Stimulated activated CD8-positive, alpha-beta memory T cell treated with anti-CD3 and anti-CD28 coated beads, Interleukin-2, amount 100 ng/mL, for 48 hours (primary cell): ENCODE measurements at regions not wholly inside any gene's neighbourhood (a gene's known extent, or its start where the extent isn't known, plus 50 kb on each side); places are given as distances from the start of the nearest gene placed in this dataset.

Experiments
- DNase-seq, 2 donors: peaks; one replicate each; pipeline ENCODE4 v3.0.0-alpha.2; 2020; ENCODE audit warnings: low read depth in 2 of 2

DNA sequence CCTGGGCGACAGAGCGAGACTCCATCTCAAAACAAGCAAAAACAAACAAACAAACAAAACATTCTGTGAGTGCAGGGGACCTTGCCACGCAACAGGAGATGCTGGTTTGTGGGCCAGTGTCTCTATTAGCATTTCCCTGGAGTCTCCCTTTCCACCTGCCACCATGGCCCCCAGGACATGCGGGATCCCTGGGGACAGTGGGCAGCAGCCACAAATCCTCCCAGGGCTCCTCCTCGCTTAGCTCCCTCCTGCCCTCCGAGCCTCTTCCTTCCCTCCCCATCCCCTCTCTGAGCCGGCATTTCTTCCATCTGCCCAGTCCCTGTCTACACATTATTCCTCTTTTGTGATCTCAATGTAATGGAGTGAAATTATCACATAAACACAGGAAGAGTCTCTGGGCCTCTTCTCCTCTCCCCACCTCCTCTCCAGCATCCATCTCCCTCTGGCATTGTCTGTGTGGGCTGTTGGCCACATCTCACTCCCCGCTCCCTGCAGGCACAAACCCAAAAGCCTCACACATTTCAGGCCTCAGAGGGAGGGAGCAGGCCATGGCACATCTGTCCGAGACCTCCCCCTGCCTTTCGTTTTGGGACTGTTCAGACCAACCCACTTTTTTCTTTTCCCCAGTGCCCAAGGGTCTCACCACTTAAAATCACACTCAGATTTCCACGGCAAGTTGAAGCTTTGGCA, 144.3 kb downstream of the MIS18A start:
- no peak for DNase-seq

DNA sequence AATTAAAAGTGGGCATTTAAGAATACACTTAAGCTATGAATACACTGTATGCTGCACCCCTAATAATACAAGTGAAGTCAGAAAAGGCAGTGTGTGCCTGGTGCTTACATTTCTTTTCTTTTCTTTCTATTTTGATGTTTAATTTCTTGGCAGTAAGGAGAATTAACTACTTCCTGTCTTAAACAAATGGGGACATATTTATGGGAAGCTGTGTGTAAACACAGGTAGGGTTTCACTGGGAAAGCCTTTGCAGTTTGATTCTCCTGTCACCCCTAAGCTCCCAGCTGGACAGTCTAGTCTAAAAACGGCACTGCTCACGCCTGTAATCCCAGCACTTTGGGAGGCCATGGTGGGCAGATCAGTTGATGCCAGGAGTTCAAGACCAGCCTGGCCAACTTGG, 146.0 kb downstream of the MIS18A start:
- DNase-seq = no peak

DNA sequence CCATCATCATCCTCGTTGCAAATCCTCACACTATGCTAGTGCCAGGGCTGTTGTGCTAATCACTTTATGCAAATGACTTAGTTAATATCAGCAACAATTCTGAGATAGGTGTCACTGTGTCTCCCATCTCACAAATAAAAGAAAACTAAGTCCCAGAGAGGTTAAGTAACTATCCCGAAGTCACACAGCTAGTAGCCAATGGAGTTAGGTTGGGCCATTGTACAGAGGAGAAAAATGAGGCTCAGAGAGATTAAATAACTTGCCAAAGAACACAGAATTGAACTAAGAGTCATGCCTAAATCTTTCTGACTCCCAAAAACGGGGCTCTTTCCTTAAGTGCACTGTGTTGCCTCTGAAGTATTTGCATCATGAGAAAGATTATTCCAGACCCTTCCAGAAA, 146.4 kb downstream of the MIS18A start:
- no peak for DNase-seq

DNA sequence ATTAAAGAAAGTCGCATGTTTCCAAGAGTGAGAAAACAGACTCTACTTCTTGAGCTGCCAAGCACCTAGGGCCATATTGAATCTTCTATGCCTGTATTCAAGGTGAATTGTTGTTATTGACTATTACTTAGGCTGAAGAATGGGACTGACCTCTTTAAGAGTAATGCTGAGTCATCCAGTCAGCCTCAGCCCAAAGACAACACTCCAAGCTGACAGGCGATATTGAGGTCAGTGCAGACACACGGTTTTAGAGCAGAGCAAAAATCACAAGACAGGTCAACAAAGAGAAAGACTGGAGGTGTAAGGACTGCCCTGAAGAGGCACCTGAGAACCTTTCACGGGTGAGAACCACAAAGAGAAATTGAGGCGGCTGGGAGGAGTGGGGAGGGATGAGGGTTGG, 146.9 kb downstream of the MIS18A start:
- no peak for DNase-seq

DNA sequence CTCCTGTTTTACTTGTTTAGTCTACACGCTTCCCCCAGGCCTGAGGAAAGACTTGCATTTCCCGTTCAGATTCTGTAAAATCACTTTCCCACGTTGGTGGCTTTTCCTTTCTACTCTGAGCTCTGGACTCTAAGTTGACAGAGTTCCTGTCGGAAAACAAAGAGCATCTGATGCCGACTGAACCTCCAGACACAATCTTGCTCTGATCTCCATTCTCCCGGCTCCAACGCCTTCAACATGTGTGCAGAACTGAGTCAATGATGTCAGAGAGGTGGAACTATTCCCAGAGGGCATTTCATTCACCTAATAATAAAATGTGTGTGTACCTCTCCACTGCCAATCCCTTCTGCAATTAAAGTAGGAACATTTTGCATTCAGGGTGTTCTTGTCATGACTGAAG, 147.7 kb downstream of the MIS18A start:
- DNase-seq = no peak

DNA sequence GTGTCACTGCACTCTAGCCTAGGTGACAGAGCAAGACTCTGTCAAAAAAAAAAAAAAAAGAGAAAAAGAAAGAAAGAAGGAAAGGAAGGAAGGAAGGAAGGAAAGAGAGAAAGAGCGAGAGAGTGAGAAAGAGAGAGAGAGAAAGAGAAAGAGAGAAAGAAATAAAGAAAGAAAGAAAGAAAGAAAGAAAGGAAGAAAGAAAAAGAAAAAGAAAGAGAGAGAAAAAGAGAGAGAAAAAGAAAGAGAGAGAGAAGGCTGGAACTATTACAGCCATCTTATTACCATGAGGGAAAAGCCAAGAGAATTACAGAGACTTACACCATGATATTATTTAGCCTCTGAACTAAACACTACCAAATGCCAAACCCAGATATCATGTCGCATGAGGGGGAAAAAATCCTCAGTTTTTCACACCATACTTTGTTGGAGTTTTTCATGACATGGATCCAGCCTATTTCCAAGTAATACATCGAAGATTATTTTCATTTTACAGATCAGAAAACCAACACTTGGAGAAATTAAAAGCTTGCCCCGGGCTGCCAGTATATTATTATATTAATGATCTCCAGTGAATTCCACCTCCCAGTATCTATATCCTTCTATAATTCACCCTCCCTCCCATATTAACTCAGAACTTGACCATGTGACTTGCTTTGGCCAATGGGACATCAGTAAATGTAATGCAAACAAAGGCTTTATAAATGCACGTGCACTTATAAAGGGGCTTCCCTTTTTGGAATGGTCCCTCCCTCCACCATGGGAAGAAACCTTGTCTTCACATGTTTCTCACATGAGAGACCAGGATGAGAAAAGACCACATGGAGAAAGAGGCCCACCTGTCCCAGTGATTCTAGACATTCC, 148.6 kb downstream of the MIS18A start:
- no peak for DNase-seq

DNA sequence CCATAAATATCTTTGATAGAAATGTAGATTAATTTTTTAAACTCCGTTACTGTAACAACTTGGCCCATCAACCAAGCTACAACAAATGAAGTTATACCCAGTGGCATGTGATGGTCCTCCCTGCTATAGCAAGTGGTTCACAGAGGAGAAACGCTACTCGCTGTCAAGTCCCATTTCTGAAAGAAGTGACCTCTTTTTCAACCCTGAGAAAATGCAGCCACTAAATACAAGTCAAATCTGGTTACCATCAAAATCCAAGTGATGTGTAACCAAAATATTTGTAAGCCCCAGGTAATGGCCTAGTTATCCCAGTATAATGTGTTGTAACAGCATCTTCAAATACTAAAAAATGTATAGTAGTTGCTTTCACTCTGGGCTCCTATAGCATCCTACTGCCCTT, 151.8 kb downstream of the MIS18A start:
- no peak for DNase-seq

DNA sequence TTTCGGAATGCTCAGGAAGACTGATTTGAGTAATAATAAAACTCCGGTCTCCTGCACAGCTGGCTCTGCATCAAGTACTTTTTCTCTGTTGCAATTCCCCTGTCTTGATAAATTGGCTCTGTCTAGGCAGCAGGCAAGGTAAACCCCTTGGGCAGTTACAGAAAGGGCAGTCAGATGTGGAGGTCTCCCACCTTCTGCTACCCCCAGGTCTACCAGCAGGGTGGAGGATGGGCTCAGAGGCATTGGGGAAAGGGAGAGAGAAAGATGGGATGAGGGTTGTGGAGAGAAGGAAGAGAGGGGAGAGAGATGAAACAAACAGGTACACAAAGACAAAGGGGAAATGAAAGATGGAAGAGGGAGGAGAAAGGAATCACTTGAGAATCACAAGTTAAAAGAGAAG, 156.8 kb downstream of the MIS18A start:
- DNase-seq = no peak

DNA sequence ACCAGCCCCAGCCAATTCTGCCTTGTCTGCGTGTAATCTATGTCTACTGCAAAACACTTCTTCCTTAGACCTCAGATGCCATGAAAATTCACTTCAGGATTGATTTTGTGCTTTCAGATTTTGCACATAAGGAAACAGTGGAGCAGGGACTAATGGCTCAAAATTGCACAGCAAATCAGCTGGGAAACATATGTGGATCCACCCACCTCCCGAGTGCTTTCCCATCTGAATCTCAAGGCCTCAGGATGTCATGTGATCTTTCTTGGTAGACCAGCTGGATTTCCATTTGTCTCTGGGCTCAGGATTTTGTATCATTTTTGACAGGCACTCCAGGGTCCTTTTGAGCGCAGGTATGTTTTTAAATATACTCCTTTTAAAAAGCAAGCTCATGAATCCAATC, 158.6 kb downstream of the MIS18A start:
- no peak for DNase-seq

DNA sequence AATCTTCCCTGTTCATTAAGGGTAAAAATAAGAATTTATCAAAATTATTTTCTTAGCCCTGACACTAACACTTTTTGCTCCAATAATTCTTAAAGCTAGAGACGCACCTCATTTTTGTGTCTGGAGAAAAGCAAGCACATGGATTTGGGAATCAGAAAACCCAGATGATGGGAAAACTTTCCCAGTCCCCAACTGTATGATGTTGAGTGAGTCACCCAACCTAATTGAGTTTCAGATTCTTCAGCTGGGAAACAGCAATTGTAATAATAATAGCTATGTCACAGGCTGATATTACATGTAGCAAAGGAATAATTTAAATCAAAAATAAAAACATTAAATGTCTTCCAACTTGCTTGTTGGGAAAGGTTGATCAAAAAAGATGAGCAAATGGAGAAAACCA, 159.0 kb downstream of the MIS18A start:
- no peak for DNase-seq

DNA sequence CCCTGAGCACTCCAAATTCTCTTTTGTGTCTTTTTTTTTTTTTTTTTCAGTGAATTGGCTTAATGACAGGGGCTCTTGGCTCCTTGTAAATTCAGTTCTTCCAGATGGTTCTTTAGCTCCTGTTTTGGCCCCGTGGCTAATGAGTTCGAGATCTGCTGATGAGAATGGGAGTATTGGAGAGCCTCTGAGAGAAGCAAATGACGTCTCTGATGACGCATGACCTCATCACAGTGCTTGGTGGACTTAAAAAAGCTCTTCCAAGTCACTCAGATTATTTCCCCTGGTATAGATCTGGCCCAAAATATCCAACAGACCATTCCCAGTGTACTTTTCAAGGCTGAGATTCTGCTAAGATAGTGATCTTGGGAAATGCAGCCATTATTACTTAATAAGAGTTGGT, 159.5 kb downstream of the MIS18A start:
- no peak for DNase-seq

DNA sequence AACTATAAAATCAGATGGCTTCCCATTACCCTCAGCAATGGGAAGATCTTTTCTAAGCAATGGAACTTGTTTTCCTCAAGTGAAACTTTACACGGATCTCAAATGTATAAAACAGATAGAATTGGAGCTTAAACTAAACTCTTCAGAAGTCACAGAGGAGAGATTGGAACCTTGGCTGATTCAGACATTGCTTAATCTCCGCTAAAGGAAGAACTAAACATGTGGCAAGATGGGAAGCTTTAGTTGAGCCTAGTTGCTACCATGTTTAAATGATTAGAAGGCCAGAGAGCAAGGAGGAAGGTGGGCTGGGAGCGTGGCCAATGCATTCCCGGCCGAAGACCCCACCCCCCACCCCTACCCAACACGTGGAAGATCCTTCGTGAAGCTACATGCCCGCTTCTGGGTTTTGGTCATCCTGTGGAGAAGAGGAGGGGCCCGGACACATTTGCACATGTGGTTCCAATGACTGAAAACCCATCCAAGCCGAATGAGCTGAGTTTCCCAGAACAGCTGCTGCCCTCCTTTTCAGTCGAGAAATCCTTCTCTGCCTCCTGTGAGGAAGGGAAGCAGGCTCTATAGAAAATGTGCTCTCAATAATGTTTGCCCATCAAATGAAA, 164.3 kb downstream of the MIS18A start:
- DNase-seq = no peak

DNA sequence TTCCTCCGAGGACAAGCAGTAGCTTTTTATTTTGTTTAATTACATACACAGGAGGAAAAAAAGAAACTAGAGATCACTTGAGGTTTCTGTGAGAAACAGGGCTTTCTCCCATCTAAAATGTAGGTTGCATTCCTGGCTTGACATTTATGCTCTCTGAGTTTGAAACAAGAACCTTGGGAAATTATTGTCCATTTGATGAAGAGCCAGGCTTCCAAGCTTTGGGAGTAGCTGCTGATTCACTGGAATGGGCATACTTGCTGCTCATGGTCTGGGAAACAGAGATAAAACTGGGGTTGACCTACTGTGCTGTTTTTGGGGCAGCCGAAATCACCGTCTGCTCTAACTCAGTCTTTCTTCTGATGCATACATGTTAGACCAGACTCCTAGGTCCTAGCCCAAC, 165.4 kb downstream of the MIS18A start:
- no peak for DNase-seq

DNA sequence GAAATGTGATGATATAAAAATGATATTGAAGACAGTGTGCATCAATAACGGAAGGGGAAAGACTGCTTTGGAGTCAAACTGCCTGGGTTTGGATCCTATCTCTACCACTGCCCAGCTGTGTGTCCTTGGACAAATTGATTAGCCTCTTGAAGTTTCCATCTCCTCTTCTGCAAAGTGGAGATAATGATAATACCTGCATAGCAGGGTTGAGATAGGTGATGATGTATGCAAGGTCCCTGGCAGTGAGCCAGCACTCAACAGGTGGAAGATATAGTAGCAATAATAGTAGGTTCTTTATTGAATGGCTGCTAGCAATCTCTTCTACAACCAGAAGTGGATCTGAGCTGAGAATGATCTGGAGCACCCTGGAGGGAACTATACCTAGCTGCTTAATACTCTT, 166.7 kb downstream of the MIS18A start:
- DNase-seq = no peak

DNA sequence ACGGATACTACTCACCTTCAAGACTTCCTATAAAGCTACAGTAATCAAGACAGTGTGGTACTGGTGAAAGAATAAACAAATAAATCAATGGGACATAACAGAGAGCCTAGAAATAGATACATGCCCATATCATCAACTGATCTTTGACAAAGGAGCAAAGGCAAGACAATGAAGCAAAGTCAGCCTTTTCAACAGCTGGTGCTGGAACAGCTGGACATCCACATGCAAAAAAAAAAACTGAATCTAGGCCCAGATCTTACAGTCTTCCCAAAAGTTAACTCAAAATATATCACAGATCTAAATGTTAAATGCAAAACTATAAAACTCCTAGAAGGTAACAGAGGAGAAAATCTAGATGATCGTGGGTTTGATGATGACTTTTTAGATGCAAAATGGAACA, 170.3 kb downstream of the MIS18A start:
- no peak for DNase-seq

DNA sequence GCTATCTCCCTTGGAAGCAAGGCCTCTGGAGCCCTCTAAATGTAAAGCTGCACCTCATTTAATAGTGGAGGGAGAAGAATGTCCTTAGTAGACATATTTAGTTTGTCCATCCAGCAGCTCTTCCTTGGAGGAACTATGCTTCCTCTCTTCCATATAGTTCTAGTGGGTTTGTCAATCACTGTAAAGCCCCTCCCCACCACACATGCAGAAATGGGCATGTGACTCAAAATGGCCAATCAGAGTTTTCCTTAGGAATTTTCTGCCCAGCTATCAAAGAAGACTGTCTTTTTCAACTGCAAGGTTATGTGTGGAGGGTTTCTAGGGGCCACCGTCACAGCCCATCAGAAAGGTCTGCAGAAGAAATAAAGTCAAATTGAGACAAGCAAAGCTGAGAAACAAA, 175.5 kb downstream of the MIS18A start:
- DNase-seq = no peak

DNA sequence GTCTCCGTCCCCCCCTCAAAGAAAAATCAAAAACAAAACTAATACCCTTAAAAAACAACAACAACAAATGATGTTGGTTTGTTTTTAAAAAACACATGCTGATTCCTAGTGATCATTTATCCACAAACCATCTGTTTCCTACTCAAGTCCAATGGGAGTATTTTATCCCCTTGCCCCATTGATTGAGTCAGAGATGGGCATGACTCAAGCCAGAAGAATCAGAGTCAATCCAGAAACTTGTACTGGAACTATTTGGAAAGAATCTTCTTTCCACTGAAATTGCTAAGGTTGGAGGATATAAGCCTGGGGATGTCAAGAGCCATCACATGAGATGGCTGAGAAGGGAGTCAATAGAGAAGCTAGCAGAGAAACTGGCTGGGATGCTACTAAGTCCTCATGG, 176.4 kb downstream of the MIS18A start:
- no peak for DNase-seq

DNA sequence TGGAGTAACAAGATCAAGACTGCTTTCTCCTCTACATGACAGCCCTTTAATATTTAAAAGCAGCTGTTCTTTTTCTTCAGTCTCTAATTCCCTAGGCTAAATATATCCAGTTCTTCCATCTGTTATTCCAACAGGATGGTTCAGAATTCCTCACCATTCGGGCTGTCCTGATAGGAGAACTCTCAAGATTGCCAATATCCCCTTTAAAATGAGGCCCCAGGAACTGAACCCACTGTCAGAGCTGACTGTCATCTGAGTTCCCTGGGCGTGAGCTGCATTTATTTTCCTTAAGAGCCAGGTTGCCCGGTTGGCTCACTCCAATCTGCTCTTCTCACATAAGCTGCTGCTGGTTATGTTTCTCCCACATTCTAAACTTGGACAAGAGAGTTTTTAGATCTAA, 177.6 kb downstream of the MIS18A start:
- no peak for DNase-seq

DNA sequence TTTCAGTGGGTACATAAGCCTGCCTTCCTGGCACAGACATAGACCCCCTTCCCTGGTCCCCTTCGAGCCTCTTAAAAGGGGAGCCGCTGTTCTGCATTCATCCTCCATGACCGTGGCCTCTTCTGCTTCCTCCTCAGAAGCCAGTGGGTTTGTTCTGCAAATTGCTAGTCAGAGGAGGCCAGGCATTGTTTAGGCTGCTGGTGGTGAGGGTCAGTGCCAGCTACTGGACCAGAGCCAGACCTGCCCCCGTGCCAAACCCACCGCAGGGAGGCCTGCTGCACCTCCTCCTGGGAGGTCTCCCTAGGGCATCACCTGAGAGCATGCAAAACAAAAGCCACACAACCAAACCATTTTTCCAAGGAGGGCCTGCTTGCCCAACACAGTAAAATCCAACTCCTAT, 178.4 kb downstream of the MIS18A start:
- no peak for DNase-seq

DNA sequence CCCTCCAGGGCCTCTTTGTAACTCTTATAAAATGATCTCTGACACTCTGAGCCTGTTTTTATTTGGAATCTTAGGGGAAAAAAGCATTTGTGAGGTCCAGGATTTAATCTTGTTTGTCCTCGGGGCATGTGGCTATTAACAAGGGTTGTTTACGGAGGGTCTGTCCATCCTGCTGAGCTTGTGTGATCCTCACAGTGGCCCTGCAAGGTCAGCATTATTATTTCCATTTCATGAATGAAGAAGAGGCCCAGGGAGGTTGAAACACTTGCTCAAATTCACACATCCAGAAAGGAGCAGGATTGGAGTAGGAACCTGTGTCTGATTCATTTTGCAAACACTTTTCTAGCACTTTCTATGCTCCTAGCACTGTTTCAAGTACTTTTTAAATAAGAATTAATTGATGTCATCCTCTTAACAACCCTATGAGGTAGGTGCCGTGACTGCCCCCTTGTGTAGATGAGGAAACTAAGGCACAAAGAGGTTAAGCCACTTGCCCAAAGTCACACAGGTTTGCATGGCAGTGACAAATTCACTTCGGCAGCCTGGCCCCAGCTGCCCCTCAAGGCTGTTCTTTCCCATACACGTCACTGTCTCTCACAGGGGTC, 178.9 kb downstream of the MIS18A start:
- no peak for DNase-seq

DNA sequence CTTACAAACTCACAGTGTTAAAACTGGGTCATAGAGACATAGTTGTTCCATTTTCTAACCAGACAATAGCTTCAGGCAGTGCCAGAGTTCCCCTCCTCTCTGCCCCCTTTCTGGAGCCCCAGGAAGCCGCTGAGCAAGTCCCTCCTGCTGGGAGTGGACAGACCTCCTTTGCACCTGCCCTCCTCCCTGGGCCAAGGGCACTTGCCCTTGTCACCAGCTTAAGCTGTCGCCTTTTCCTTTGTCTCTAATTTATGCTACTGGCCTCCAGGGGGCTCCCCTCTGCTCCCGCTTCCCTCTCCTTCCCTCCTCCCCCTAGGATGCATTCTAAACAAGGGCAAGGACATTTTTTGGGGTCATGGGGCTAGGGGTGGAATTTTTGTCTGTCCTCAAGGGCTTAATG, 182.4 kb downstream of the MIS18A start:
- DNase-seq = peak in 1 of 2 donors; percentile 7

DNA sequence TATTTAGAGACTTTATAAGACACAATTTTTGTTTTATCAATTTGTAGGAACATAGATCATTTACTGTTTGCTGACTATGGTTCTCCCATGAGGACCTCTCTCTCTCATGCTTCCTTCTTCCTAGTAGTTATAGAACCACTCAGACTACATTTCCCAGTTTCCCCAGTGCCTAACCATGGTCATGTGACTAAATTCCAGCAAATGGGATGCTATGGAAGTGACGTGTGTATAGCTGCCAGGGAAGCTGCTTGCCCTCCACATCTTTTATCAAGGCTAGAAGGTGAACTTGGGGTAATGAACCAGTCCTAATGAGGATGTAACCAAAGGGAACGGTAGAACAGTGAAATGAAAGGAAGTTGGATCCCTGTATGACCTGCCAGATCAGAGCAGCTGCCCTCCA, 184.0 kb downstream of the MIS18A start:
- no peak for DNase-seq
